PFSK-1 (cell line): ENCODE measurements at regions not wholly inside any gene's neighbourhood (a gene's known extent, or its start where the extent isn't known, plus 50 kb on each side); places are given as distances from the start of the nearest gene placed in this dataset.

Experiments
- FOXP2 ChIP-seq: optimal IDR thresholded peaks from 2 replicates; pipeline ENCODE3; 2011; ENCODE audit warnings: borderline replicate concordance, control low read depth, inconsistent platforms; ENCODE audit not compliant: insufficient read depth; ENCODE audit errors: extremely low read length, extremely low read depth
- POLR2AphosphoS5 ChIP-seq: IDR thresholded peaks from 2 replicates; pipeline ENCODE4 v1.6.1; 2012; ENCODE audit warnings: low read depth, mild to moderate bottlenecking, control low read depth, low read length, moderate library complexity
- REST ChIP-seq, 2 experiments: IDR thresholded peaks; 2 replicates each; pipeline versions ENCODE4 v1.6.1 to v1.8.0; 2011 to 2012; ENCODE audit warnings: low read depth in 2 of 2, low read length in 2 of 2, control low read depth in 1 of 2, inconsistent platforms in 1 of 2, mild to moderate bottlenecking in 1 of 2, moderate library complexity in 1 of 2; ENCODE audit not compliant: insufficient read depth in 1 of 2
- SIN3A ChIP-seq: IDR thresholded peaks from 2 replicates; pipeline ENCODE4 v1.6.1; 2012; ENCODE audit warnings: mild to moderate bottlenecking, low read length, moderate library complexity, borderline replicate concordance; ENCODE audit not compliant: insufficient read depth
- TAF1 ChIP-seq: IDR thresholded peaks from 2 replicates; pipeline ENCODE4 v1.6.1; 2012; ENCODE audit warnings: low read length, control low read depth, borderline replicate concordance; ENCODE audit not compliant: insufficient read depth

GRCh38 chr5:176743868-176744583 lies 66.3 kb upstream of the UNC5A start:
- TF ChIP-seq REST (IDR thresholded peaks at IDR 0.05; ENCODE audit: insufficient read depth in 1 of 2, low read depth in 2 of 2, low read length in 2 of 2) (no peak), SIN3A (no peak), TAF1 (no peak), FOXP2 (no peak), POLR2AphosphoS5 (no peak)

GRCh38 chr5:176744584-176744965 lies 65.8 kb upstream of the UNC5A start:
- TF ChIP-seq SIN3A (no peak), REST (IDR thresholded peaks at IDR 0.05; ENCODE audit: insufficient read depth in 1 of 2, low read depth in 2 of 2, low read length in 2 of 2) (no peak), FOXP2 (no peak), TAF1 (no peak), POLR2AphosphoS5 (no peak)

- TF ChIP-seq REST (IDR thresholded peaks at IDR 0.05; ENCODE audit: insufficient read depth in 1 of 2, low read depth in 2 of 2, low read length in 2 of 2) = no peak
- TF ChIP-seq SIN3A = no peak
- TF ChIP-seq TAF1 = no peak
- TF ChIP-seq FOXP2 = no peak
These were observed 62.7 kb upstream of the UNC5A start for GRCh38 chr5:176747670-176748072.

GRCh38 chr5:176748073-176748966 lies 62.0 kb upstream of the UNC5A start:
- no peak for TF ChIP-seq SIN3A
- no peak for TF ChIP-seq FOXP2
- TF ChIP-seq POLR2AphosphoS5 = no peak
- no peak for TF ChIP-seq TAF1
- TF ChIP-seq REST (IDR thresholded peaks at IDR 0.05; ENCODE audit: insufficient read depth in 1 of 2, low read depth in 2 of 2, low read length in 2 of 2) = no peak
